ENCODE measurements at regions not wholly inside any gene's neighbourhood (a gene's known extent, or its start where the extent isn't known, plus 50 kb on each side); places are given as distances from the start of the nearest gene placed in this dataset.
"Not testable (repeated sequence)": the region's sequence is repeated elsewhere in the genome, so short reads cannot be mapped to it uniquely, and the experiment has no call there.

DNA sequence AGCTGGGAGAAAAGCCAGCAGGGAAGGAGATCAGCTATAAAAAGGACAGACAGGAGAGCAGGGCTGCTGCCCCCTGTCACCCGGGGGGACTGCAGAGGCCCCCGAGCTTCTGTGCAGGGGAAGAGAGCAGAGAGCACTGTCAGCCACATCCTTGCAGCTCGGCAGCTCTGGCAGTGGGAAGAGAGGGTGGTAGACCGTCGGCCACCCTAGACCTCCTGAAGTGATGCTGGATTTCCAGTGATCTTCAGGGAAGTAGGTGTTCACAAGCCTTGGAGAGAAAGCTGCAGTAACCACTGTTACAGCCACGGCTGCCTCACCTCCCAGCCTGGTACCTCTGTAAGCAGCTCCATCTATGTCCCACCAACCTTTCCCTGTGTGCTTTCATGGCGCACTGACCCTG, 134.9 kb downstream of the TFCP2L1 start:
- no peak overlapping the region for H3K27ac ChIP-seq (ENCODE audit: low read depth, low read length)
- peaks cover 0 to 7% of the 10 kb centered on the region in 2 donors for H3K4me1 ChIP-seq (ENCODE audit: control insufficient read depth in 1 of 2, insufficient read depth in 2 of 2, low read length in 2 of 2)
- H3K9me3 ChIP-seq (ENCODE audit: control insufficient read depth in 1 of 2, low read length in 2 of 2) = no peaks in the 10 kb centered on the region
- no peaks in the 10 kb centered on the region for H3K36me3 ChIP-seq (ENCODE audit: control insufficient read depth in 1 of 2, insufficient read depth in 2 of 2, low read length in 2 of 2)
- H3K4me3 ChIP-seq (ENCODE audit: low read depth in 1 of 2, low read length in 2 of 2) = no peak overlapping the region
- no peak overlapping the region for H3K9ac ChIP-seq (ENCODE audit: low read depth in 1 of 2, low read length in 2 of 2)
- no peaks in the 10 kb centered on the region for H3K27me3 ChIP-seq (ENCODE audit: control insufficient read depth in 1 of 2, insufficient read depth in 2 of 2, low read length in 2 of 2)

DNA sequence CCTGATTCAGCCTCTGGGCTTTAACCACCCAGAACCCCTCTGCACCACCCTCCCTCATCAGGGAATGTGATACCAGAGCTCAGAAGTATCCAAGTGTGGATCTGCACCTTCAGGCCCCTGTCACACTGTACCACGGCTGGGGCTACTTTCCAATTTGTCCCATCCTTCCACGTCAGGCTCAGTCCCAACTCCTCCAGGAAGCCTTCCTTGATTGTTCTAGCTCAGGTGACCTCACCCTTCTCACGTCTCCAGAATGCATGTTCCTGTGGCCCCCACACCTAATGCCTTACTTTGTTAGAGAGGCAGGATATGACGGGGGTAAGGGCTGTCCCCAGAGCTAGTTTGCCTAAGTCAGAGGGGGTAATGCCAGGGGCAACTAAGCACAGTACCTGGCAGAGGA, 134.3 kb downstream of the TFCP2L1 start:
- no peaks in the 10 kb centered on the region for H3K36me3 ChIP-seq (ENCODE audit: control insufficient read depth in 1 of 2, insufficient read depth in 2 of 2, low read length in 2 of 2)
- H3K27me3 ChIP-seq (ENCODE audit: control insufficient read depth in 1 of 2, insufficient read depth in 2 of 2, low read length in 2 of 2) = no peaks in the 10 kb centered on the region
- H3K9me3 ChIP-seq (ENCODE audit: control insufficient read depth in 1 of 2, low read length in 2 of 2) = no peaks in the 10 kb centered on the region
- peaks cover 0 to 11% of the 10 kb centered on the region in 2 donors for H3K4me1 ChIP-seq (ENCODE audit: control insufficient read depth in 1 of 2, insufficient read depth in 2 of 2, low read length in 2 of 2)
- no peak overlapping the region for H3K9ac ChIP-seq (ENCODE audit: low read depth in 1 of 2, low read length in 2 of 2)
- H3K27ac ChIP-seq (ENCODE audit: low read depth, low read length) = no peak overlapping the region
- no peak overlapping the region for H3K4me3 ChIP-seq (ENCODE audit: low read depth in 1 of 2, low read length in 2 of 2)

DNA sequence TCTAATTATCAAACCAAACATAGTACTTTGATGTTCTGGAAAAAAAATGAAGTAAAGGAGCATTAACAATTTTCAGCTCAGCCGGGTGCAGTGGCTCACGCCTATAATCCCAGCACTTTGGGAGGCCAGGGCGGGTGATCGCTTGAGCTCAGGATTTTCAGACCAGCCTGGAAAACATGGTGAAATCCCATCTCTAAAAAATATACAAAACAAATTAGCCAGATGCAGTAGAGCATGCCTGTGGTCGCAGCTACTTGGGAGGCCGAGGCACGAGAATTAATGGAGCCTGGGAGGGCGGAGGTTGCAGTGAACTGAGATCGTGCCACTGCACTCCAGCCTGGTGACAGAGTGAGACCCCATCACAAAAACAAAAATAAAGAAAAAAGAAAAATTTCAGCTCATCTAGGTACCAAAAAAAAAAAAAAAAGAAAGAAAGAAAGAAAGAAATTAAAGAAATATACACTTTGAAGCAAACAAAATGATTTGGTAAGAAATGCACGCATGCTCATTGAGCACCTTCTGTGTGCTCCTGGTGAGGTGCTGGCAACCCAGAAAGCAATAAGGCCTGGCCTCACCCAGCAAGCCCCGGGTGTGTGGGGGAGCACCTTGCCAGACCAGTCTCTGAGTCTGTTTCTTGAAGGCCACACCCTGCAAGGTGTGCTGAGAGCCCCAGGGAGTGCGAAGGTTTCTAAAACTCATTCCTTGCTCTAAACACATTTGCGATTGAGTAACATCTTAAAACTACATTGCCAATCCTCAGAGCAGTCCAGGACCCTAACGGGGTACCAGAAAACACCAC, 133.5 kb downstream of the TFCP2L1 start:
- Histone ChIP-seq H3K4me1 (ENCODE audit: control insufficient read depth in 1 of 2, insufficient read depth in 2 of 2, low read length in 2 of 2) (peaks cover 0 to 11% of the 10 kb centered on the region in 2 donors), H3K27me3 (ENCODE audit: control insufficient read depth in 1 of 2, insufficient read depth in 2 of 2, low read length in 2 of 2) (no peaks in the 10 kb centered on the region), H3K4me3 (ENCODE audit: low read depth in 1 of 2, low read length in 2 of 2) (no peak overlapping the region), H3K36me3 (ENCODE audit: control insufficient read depth in 1 of 2, insufficient read depth in 2 of 2, low read length in 2 of 2) (no peaks in the 10 kb centered on the region), H3K27ac (ENCODE audit: low read depth, low read length) (no peak overlapping the region), H3K9ac (ENCODE audit: low read depth in 1 of 2, low read length in 2 of 2) (peak overlapping the region in 1 of 2 donors; percentile 12), H3K9me3 (ENCODE audit: control insufficient read depth in 1 of 2, low read length in 2 of 2) (no peaks in the 10 kb centered on the region)

DNA sequence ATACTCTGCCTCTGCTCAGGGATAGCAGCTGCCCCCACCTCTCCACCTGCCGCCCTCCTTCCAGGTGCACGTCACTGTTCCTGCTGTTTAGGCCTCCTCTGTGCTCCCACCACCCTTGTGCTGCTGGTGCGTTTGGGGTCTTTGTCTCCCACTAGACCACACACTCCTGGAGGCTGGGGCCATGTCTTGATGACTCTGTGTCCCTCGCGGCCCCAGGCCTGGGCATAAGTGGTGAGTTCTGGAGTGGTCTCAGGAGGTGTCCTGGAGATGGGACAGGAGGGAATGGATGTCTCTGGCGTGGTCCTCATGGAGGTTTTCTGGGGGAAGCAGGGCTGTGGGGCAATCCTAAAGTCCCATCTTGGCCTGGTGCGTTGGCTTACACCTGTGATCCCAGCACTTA, 132.1 kb downstream of the TFCP2L1 start:
- peaks cover 0 to 11% of the 10 kb centered on the region in 2 donors for H3K4me1 ChIP-seq (ENCODE audit: control insufficient read depth in 1 of 2, insufficient read depth in 2 of 2, low read length in 2 of 2)
- H3K36me3 ChIP-seq (ENCODE audit: control insufficient read depth in 1 of 2, insufficient read depth in 2 of 2, low read length in 2 of 2) = no peaks in the 10 kb centered on the region
- no peak overlapping the region for H3K27ac ChIP-seq (ENCODE audit: low read depth, low read length)
- H3K27me3 ChIP-seq (ENCODE audit: control insufficient read depth in 1 of 2, insufficient read depth in 2 of 2, low read length in 2 of 2) = no peaks in the 10 kb centered on the region
- H3K9me3 ChIP-seq (ENCODE audit: control insufficient read depth in 1 of 2, low read length in 2 of 2) = peaks cover 4 to 8% of the 10 kb centered on the region in 2 donors
- no peak overlapping the region for H3K4me3 ChIP-seq (ENCODE audit: low read depth in 1 of 2, low read length in 2 of 2)
- no peak overlapping the region for H3K9ac ChIP-seq (ENCODE audit: low read depth in 1 of 2, low read length in 2 of 2)

DNA sequence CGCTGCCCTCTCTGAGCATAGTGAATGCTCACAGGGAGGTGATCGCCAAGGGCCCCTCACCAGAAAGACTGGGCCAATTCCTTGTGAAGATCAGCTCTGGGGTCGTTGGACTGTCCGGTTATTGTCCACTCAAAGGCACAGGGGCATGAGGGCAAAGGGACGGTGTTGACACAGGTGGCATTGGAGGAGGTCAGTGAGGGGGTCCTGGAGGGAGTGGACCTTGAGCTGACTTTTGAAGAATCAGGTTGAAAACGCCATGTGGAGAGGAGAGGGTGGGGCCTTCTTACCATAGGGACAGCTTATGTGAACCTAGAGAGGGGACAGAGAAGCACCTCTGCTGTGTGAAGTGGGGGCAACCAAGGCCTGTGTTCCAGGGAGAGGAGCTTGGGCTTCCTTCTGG, 131.5 kb downstream of the TFCP2L1 start:
- Histone ChIP-seq H3K9me3 (ENCODE audit: control insufficient read depth in 1 of 2, low read length in 2 of 2) (peaks cover 5 to 10% of the 10 kb centered on the region in 2 donors), H3K27me3 (ENCODE audit: control insufficient read depth in 1 of 2, insufficient read depth in 2 of 2, low read length in 2 of 2) (no peaks in the 10 kb centered on the region), H3K4me3 (ENCODE audit: low read depth in 1 of 2, low read length in 2 of 2) (no peak overlapping the region), H3K27ac (ENCODE audit: low read depth, low read length) (no peak overlapping the region), H3K4me1 (ENCODE audit: control insufficient read depth in 1 of 2, insufficient read depth in 2 of 2, low read length in 2 of 2) (peaks cover 0 to 11% of the 10 kb centered on the region in 2 donors), H3K36me3 (ENCODE audit: control insufficient read depth in 1 of 2, insufficient read depth in 2 of 2, low read length in 2 of 2) (no peaks in the 10 kb centered on the region), H3K9ac (ENCODE audit: low read depth in 1 of 2, low read length in 2 of 2) (no peak overlapping the region)

DNA sequence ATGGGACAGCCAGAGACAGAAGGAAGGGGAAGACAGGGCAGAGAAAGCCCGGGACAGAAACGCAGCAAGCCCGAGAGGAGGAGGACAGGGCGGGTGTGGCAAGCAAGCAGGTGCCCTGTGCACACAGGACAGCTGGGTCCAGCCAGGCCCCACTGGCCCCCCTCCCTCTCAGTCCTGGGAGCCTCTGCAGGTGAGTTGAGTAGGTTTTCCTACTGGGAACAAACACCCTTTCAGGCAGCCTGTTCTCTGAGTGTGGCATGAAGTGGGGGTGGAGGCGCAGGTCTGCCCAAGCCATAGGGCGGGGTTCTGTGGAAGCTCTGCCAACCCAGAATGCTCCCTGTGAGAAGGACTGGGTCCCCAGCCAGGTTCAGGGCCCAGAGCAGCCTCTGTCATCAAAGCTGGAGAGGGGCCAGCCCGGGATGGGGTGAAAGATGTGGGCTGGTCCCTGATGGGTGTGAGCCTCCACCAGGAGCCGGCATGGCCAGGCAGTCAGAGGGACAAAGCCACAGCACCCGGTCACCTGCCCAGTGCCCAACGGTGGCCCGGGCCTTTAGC, 129.4 kb downstream of the TFCP2L1 start:
- H3K27me3 ChIP-seq (ENCODE audit: control insufficient read depth in 1 of 2, insufficient read depth in 2 of 2, low read length in 2 of 2) = no peaks in the 10 kb centered on the region
- no peak overlapping the region for H3K4me3 ChIP-seq (ENCODE audit: low read depth in 1 of 2, low read length in 2 of 2)
- H3K36me3 ChIP-seq (ENCODE audit: control insufficient read depth in 1 of 2, insufficient read depth in 2 of 2, low read length in 2 of 2) = no peaks in the 10 kb centered on the region
- H3K9ac ChIP-seq (ENCODE audit: low read depth in 1 of 2, low read length in 2 of 2) = no peak overlapping the region
- H3K27ac ChIP-seq (ENCODE audit: low read depth, low read length) = no peak overlapping the region
- H3K4me1 ChIP-seq (ENCODE audit: control insufficient read depth in 1 of 2, insufficient read depth in 2 of 2, low read length in 2 of 2) = peaks cover 0 to 11% of the 10 kb centered on the region in 2 donors
- peaks cover 5 to 10% of the 10 kb centered on the region in 2 donors for H3K9me3 ChIP-seq (ENCODE audit: control insufficient read depth in 1 of 2, low read length in 2 of 2)

DNA sequence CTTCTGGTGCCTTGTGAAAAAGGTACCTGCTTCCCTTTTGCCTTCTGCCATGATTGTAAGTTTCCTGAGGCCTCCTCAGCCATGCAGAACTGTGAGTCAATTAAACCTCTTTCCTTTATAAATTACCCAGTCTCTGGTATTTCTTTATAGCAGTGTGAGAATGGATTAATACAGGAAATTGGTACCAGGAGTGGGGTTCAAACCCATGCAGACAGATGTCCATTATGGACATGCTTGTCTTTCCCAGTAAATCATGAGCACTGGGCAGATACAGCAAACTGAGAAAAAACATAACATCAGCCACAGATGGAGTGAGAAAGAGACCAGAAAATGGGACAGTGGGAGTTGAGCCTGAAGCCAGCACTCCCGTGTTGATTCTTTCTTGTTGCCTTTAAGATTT, 127.5 kb downstream of the TFCP2L1 start:
- not testable (repeated sequence) for H3K27me3 ChIP-seq (ENCODE audit: control insufficient read depth in 1 of 2, insufficient read depth in 2 of 2, low read length in 2 of 2); H3K4me3 ChIP-seq (ENCODE audit: low read depth in 1 of 2, low read length in 2 of 2); H3K36me3 ChIP-seq (ENCODE audit: control insufficient read depth in 1 of 2, insufficient read depth in 2 of 2, low read length in 2 of 2); H3K4me1 ChIP-seq (ENCODE audit: control insufficient read depth in 1 of 2, insufficient read depth in 2 of 2, low read length in 2 of 2); H3K9ac ChIP-seq (ENCODE audit: low read depth in 1 of 2, low read length in 2 of 2); H3K27ac ChIP-seq (ENCODE audit: low read depth, low read length)
- H3K9me3 ChIP-seq (ENCODE audit: control insufficient read depth in 1 of 2, low read length in 2 of 2) = peaks cover 5 to 10% of the 10 kb centered on the region in 2 donors

DNA sequence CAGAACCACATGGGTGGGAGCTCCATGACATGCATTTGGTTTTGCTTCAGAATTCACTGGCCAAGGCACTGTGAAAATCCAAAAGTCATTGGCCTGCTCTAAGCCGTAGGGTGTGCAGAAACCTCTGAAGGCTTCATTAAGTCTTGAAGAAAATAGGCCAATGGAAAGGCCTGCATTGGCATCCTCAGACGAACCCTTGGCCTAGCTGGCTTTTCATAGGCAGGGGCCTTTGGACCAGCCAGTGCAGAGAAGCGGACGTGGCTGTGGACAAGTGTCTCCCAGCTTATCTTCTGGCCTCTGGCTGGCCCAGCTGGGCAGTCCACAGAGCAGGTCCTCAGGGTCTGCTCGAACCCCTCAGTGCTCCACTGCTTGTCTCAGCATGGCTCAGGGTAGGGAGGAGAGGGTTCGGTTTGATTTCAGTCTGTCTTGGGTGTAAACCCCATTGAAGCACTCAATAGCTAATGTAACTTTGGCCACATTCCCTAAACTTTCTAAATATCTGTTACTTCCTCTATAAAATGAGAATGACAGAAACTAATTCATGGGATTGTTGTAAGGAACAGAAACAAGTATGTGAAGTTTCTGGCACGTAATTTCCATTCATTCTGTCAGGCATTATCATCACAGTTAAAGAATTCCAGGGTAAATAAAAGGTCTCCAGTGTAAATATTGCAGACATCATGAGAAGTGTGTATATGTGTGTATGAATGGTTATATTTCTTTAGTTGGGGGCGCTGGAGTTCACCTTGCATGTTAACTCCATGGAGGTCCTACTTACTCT, 125.5 kb downstream of the TFCP2L1 start:
- Histone ChIP-seq H3K4me3 (ENCODE audit: low read depth in 1 of 2, low read length in 2 of 2) (no peak overlapping the region), H3K27me3 (ENCODE audit: control insufficient read depth in 1 of 2, insufficient read depth in 2 of 2, low read length in 2 of 2) (no peaks in the 10 kb centered on the region), H3K36me3 (ENCODE audit: control insufficient read depth in 1 of 2, insufficient read depth in 2 of 2, low read length in 2 of 2) (no peaks in the 10 kb centered on the region), H3K4me1 (ENCODE audit: control insufficient read depth in 1 of 2, insufficient read depth in 2 of 2, low read length in 2 of 2) (peaks cover 0 to 6% of the 10 kb centered on the region in 2 donors), H3K9me3 (ENCODE audit: control insufficient read depth in 1 of 2, low read length in 2 of 2) (peaks cover 14 to 16% of the 10 kb centered on the region in 2 donors), H3K9ac (ENCODE audit: low read depth in 1 of 2, low read length in 2 of 2) (no peak overlapping the region), H3K27ac (ENCODE audit: low read depth, low read length) (no peak overlapping the region)

DNA sequence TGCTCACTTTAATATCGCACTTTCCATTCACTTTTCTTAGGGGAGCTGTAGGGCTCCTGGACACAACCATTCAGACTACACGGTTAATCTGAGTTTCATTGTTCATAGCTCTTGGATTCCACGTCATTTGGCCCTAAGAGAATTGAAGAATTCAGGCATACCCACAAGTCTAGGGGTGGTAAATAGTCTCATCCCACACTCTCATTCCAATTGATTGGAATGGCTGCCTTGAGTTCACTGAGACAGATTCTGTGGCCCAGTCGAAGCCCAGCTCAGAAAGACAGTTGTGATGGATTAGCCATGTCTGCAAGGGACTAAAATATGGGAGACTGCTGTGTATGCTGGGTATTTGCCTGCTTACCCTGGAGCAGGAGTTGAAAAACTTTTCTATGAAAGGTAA, 124.6 kb downstream of the TFCP2L1 start:
- H3K27ac ChIP-seq (ENCODE audit: low read depth, low read length) = no peak overlapping the region
- H3K9ac ChIP-seq (ENCODE audit: low read depth in 1 of 2, low read length in 2 of 2) = no peak overlapping the region
- peaks cover 14 to 16% of the 10 kb centered on the region in 2 donors for H3K9me3 ChIP-seq (ENCODE audit: control insufficient read depth in 1 of 2, low read length in 2 of 2)
- peaks cover 0 to 2% of the 10 kb centered on the region in 2 donors for H3K4me1 ChIP-seq (ENCODE audit: control insufficient read depth in 1 of 2, insufficient read depth in 2 of 2, low read length in 2 of 2)
- H3K36me3 ChIP-seq (ENCODE audit: control insufficient read depth in 1 of 2, insufficient read depth in 2 of 2, low read length in 2 of 2) = no peaks in the 10 kb centered on the region
- H3K4me3 ChIP-seq (ENCODE audit: low read depth in 1 of 2, low read length in 2 of 2) = no peak overlapping the region
- no peaks in the 10 kb centered on the region for H3K27me3 ChIP-seq (ENCODE audit: control insufficient read depth in 1 of 2, insufficient read depth in 2 of 2, low read length in 2 of 2)

DNA sequence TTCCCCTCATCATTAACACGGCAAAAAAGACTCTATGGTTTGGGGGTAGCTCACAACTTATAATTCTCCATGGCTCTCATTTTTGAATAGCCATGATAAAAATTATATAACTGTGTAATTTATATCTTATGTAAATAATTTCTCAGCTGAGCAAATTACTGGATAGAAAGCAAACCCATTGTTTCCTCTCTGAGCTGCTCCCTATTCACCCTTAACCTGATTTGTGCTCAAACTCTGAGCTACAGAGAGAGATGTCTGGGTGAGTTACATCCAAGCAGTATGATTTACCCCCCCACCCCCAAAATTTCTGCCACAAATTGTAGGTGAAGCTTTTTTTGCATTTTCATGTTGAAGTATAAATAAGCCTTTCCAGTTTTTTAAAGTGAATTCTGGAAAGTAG, 123.7 kb downstream of the TFCP2L1 start:
- H3K9me3 ChIP-seq (ENCODE audit: control insufficient read depth in 1 of 2, low read length in 2 of 2) = peaks cover 14 to 16% of the 10 kb centered on the region in 2 donors
- no peak overlapping the region for H3K9ac ChIP-seq (ENCODE audit: low read depth in 1 of 2, low read length in 2 of 2)
- H3K4me3 ChIP-seq (ENCODE audit: low read depth in 1 of 2, low read length in 2 of 2) = no peak overlapping the region
- no peaks in the 10 kb centered on the region for H3K27me3 ChIP-seq (ENCODE audit: control insufficient read depth in 1 of 2, insufficient read depth in 2 of 2, low read length in 2 of 2)
- H3K27ac ChIP-seq (ENCODE audit: low read depth, low read length) = no peak overlapping the region
- H3K36me3 ChIP-seq (ENCODE audit: control insufficient read depth in 1 of 2, insufficient read depth in 2 of 2, low read length in 2 of 2) = no peaks in the 10 kb centered on the region
- H3K4me1 ChIP-seq (ENCODE audit: control insufficient read depth in 1 of 2, insufficient read depth in 2 of 2, low read length in 2 of 2) = no peaks in the 10 kb centered on the region
